OCI-LY7 (cell line): ENCODE measurements at regions not wholly inside any gene's neighbourhood (a gene's known extent, or its start where the extent isn't known, plus 50 kb on each side); places are given as distances from the start of the nearest gene placed in this dataset.

ENCODE experiments used
- EZH2phosphoT487 ChIP-seq: fragments of 200-600 bp; sonication (generic); IDR thresholded peaks from 2 replicates; pipeline ENCODE4 v1.6.1; 2018; ENCODE audit warnings: low read depth, borderline replicate concordance, mild to moderate bottlenecking, mixed run types, antibody characterized with exemption, low read length, moderate library complexity, mixed read lengths
- TF ChIP-seq, protein P1 (sequence below): fragments of 200-600 bp; sonication (generic); conservative IDR thresholded peaks from 2 replicates; pipeline ENCODE4 v1.5.1; 2014; ENCODE audit warnings: mild to moderate bottlenecking, antibody characterized with exemption, low read length, moderate library complexity, mixed read lengths

DNA sequence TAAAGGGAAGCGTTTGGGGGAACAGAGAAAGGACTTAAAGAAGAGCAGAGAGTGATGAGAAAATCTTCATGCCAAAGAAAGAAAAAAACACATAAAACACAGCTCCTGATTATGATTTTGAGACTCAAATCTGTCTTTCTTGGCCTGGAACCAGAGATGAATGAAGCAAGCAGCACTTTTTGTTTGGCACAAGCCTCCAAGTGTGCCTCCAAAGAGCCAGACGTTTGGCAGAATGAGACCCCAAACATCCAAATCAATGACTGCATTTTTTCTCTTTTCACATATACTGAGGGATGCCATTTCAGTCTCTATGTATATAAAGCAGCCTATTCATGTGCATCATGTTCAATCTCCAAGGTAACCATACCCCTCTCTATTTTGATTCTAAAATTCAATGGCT lies 424.2 kb downstream of the TUSC1 start:
- TF ChIP-seq, protein P1, sequence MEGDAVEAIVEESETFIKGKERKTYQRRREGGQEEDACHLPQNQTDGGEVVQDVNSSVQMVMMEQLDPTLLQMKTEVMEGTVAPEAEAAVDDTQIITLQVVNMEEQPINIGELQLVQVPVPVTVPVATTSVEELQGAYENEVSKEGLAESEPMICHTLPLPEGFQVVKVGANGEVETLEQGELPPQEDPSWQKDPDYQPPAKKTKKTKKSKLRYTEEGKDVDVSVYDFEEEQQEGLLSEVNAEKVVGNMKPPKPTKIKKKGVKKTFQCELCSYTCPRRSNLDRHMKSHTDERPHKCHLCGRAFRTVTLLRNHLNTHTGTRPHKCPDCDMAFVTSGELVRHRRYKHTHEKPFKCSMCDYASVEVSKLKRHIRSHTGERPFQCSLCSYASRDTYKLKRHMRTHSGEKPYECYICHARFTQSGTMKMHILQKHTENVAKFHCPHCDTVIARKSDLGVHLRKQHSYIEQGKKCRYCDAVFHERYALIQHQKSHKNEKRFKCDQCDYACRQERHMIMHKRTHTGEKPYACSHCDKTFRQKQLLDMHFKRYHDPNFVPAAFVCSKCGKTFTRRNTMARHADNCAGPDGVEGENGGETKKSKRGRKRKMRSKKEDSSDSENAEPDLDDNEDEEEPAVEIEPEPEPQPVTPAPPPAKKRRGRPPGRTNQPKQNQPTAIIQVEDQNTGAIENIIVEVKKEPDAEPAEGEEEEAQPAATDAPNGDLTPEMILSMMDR, result no peak
- TF ChIP-seq EZH2phosphoT487, result no peak
